ENCODE measurements at regions not wholly inside any gene's neighbourhood (a gene's known extent, or its start where the extent isn't known, plus 50 kb on each side); places are given as distances from the start of the nearest gene placed in this dataset.

GRCh38 chr5:28549588-28549987 lies 1511.2 kb upstream of the CDH9 start:
- no peaks in the 10 kb centered on the region for H3K79me2 ChIP-seq (ENCODE audit: insufficient read depth, low read length)
- H4K20me1 ChIP-seq (ENCODE audit: control insufficient read depth, insufficient read depth, insufficient read length), result no peaks in the 10 kb centered on the region
- no peak overlapping the region for H3K23ac ChIP-seq (ENCODE audit: insufficient read length, low read depth, low read length)
- no peak overlapping the region for H2BK12ac ChIP-seq (ENCODE audit: insufficient read length, low read depth, low read length)
- Mint-ChIP-seq H3K36me3 (ENCODE audit: insufficient read depth in 1 of 3, low read depth in 3 of 3) (0 out of 7 replicates have a peak, but pooled peaks cover 0 to 4% (median 0%) of the 10 kb centered on the region in 3 experiments), H3K4me1 (no peaks in the 10 kb centered on the region), H3K27me3 (ENCODE audit: low read depth) (no peaks in the 10 kb centered on the region), H3K4me3 (no peak overlapping the region), H3K9me3 (peaks cover 4 to 11% of the 10 kb centered on the region in 2 experiments; a peak in 4 of 5 replicates), H3K27ac (no peak overlapping the region)
- TF ChIP-seq, protein P1, sequence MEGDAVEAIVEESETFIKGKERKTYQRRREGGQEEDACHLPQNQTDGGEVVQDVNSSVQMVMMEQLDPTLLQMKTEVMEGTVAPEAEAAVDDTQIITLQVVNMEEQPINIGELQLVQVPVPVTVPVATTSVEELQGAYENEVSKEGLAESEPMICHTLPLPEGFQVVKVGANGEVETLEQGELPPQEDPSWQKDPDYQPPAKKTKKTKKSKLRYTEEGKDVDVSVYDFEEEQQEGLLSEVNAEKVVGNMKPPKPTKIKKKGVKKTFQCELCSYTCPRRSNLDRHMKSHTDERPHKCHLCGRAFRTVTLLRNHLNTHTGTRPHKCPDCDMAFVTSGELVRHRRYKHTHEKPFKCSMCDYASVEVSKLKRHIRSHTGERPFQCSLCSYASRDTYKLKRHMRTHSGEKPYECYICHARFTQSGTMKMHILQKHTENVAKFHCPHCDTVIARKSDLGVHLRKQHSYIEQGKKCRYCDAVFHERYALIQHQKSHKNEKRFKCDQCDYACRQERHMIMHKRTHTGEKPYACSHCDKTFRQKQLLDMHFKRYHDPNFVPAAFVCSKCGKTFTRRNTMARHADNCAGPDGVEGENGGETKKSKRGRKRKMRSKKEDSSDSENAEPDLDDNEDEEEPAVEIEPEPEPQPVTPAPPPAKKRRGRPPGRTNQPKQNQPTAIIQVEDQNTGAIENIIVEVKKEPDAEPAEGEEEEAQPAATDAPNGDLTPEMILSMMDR (conservative IDR thresholded peaks at IDR 0.05), result no peak
- no peaks in the 10 kb centered on the region for H3K9me3 ChIP-seq (ENCODE audit: control insufficient read depth, low read depth, low read length)
- no peak overlapping the region for H3K56ac ChIP-seq (ENCODE audit: insufficient read length, low read depth, low read length)
- no peak overlapping the region for H4K8ac ChIP-seq (replicated peaks; ENCODE audit: insufficient read length, low read depth, low read length)
- no peak overlapping the region for H2BK20ac ChIP-seq (ENCODE audit: low read depth, low read length, poor library complexity, severe bottlenecking)
- H2BK5ac ChIP-seq (ENCODE audit: insufficient read length, low read length), result no peak overlapping the region
- H2BK15ac ChIP-seq (ENCODE audit: low read depth, low read length), result no peak overlapping the region
- no peak overlapping the region for H3K18ac ChIP-seq (ENCODE audit: insufficient read length, low read depth, low read length)
- no peak overlapping the region for H3K4me2 ChIP-seq (ENCODE audit: insufficient read depth, insufficient read length, low read length)
- no peak overlapping the region for H4K91ac ChIP-seq (ENCODE audit: insufficient read length, low read depth, low read length)
- no peak overlapping the region for H3K27ac ChIP-seq (ENCODE audit: insufficient read length, low read depth, low read length)
- no peak overlapping the region for H4K5ac ChIP-seq (ENCODE audit: insufficient read length, low read depth, low read length)
- H3K14ac ChIP-seq (ENCODE audit: insufficient read depth, low read length), result no peak overlapping the region
- no peak overlapping the region for H2AFZ ChIP-seq (ENCODE audit: low read length)
- no peak overlapping the region for H3K9ac ChIP-seq (ENCODE audit: extremely low read depth, insufficient read length, low read length)
- no peak for DNase-seq
- no peaks in the 10 kb centered on the region for H3K27me3 ChIP-seq (ENCODE audit: insufficient read depth, low read length)
- WGBS (ENCODE audit: extremely low coverage, insufficient read length, low lambda C conversion rate), result no CpG with 5 or more reads among the region's 2 CpGs
- no peak overlapping the region for H3K4ac ChIP-seq (ENCODE audit: low read depth, low read length)
- H2AK5ac ChIP-seq (ENCODE audit: insufficient read length, low read length), result no peak overlapping the region
- H3K79me1 ChIP-seq (ENCODE audit: insufficient read depth, low read depth, low read length, poor library complexity, severe bottlenecking), result no peaks in the 10 kb centered on the region
- no peak overlapping the region for H2BK120ac ChIP-seq (ENCODE audit: low read depth, low read length, poor library complexity, severe bottlenecking)
- no peaks in the 10 kb centered on the region for H3K23me2 ChIP-seq (ENCODE audit: insufficient read length, low read depth, low read length, poor library complexity, severe bottlenecking)
- no peak overlapping the region for H3T11ph ChIP-seq (ENCODE audit: low read length)
- no peaks in the 10 kb centered on the region; the same call in 1 of the 2 replicates for H3K4me1 ChIP-seq (ENCODE audit: insufficient read depth, low read length)

Data from H9 (cell line).